GM23248 (cell line): ENCODE measurements at regions not wholly inside any gene's neighbourhood (a gene's known extent, or its start where the extent isn't known, plus 50 kb on each side); places are given as distances from the start of the nearest gene placed in this dataset.

Experiments
- DNase-seq: peaks from one replicate; pipeline ENCODE4 v3.0.0-alpha.2; 2015
- H2AFZ ChIP-seq: fragments of 200-600 bp; sonication (generic); 2 replicates; pipeline ENCODE4 v1.6.1; 2016; ENCODE audit warnings: antibody characterized with exemption
- H3F3A ChIP-seq: fragments of 200-600 bp; sonication (generic); 2 replicates; pipeline ENCODE4 v1.6.1; 2016; ENCODE audit warnings: mild to moderate bottlenecking, antibody characterized with exemption, mixed run types; ENCODE audit not compliant: insufficient read depth
- H3K27ac ChIP-seq: fragments of 200-600 bp; sonication (generic); 2 replicates; pipeline ENCODE4 v1.5.1; 2016; ENCODE audit warnings: mild to moderate bottlenecking
- H3K27me3 ChIP-seq: fragments of 200-600 bp; sonication (generic); replicated peaks from 2 replicates; pipeline ENCODE4 v1.6.1; 2016; ENCODE audit warnings: mild to moderate bottlenecking; ENCODE audit not compliant: insufficient read depth
- H3K36me3 ChIP-seq: fragments of 200-600 bp; sonication (generic); 2 replicates; pipeline ENCODE4 v1.6.1; 2016; ENCODE audit warnings: low read depth, mild to moderate bottlenecking
- H3K4me1 ChIP-seq: fragments of 200-600 bp; sonication (generic); 2 replicates; pipeline ENCODE4 v1.6.1; 2016; ENCODE audit warnings: mild to moderate bottlenecking; ENCODE audit not compliant: insufficient read depth
- H3K4me2 ChIP-seq: fragments of 200-600 bp; sonication (generic); one replicate; pipeline ENCODE4 v1.6.1; 2016; ENCODE audit warnings: mild to moderate bottlenecking; ENCODE audit not compliant: unreplicated experiment
- H3K4me3 ChIP-seq: fragments of 200-600 bp; sonication (generic); 2 replicates; pipeline ENCODE4 v1.5.1; 2016; ENCODE audit warnings: mild to moderate bottlenecking
- H3K79me2 ChIP-seq: fragments of 200-600 bp; sonication (generic); 2 replicates; pipeline ENCODE4 v1.6.1; 2016; ENCODE audit warnings: mild to moderate bottlenecking; ENCODE audit not compliant: insufficient read depth
- H3K9ac ChIP-seq: fragments of 200-600 bp; sonication (generic); 2 replicates; pipeline ENCODE4 v1.6.1; 2016; ENCODE audit warnings: mild to moderate bottlenecking
- H3K9me2 ChIP-seq: fragments of 200-600 bp; sonication (generic); 2 replicates; pipeline ENCODE4 v1.6.1; 2016; ENCODE audit warnings: mixed run types, mild to moderate bottlenecking, moderate library complexity; ENCODE audit not compliant: insufficient read depth
- H3K9me3 ChIP-seq: fragments of 200-600 bp; sonication (generic); one replicate; pipeline ENCODE4 v1.6.1; 2017; ENCODE audit warnings: low read depth
- H4K20me1 ChIP-seq: fragments of 200-600 bp; sonication (generic); 2 replicates; pipeline ENCODE4 v1.6.0; 2016; ENCODE audit not compliant: insufficient read depth
- EZH2 ChIP-seq: fragments of 200-600 bp; sonication (generic); IDR thresholded peaks from 2 replicates; pipeline ENCODE4 v1.6.1; 2018; ENCODE audit warnings: antibody characterized with exemption, mild to moderate bottlenecking; ENCODE audit not compliant: insufficient read depth, poor library complexity, severe bottlenecking
- EZH2phosphoT487 ChIP-seq: fragments of 200-600 bp; sonication (generic); IDR thresholded peaks from 2 replicates; pipeline ENCODE4 v1.6.1; 2018; ENCODE audit warnings: antibody characterized with exemption, moderate library complexity, mild to moderate bottlenecking, low read depth; ENCODE audit not compliant: insufficient read depth
- WGBS, 2 experiments: methylation state at CpG; one replicate each; pipeline ENCODE4 v1.1.6; 2015 to 2017; ENCODE audit warnings: low lambda C conversion rate in 2 of 2, low coverage in 1 of 2; ENCODE audit errors: missing lambda C conversion rate in 2 of 2; 5-methylcytosine and 5-hydroxymethylcytosine counted together
- in situ Hi-C: fragments of 300-500 bp; cut with MboI; formaldehyde crosslinking; loops from 2 replicates; pipeline ENCODE4 v1.15.0; 2020

GRCh38 chr17:77852731-77853130 lies 105.8 kb upstream of the TNRC6C start:
- in situ Hi-C loops = no loop called here
- 74 to 75% methylated on average over 16 of the region's 16 CpGs for WGBS, 2 experiments

GRCh38 chr17:77853191-77853977 lies 105.1 kb upstream of the TNRC6C start:
- Histone ChIP-seq H3K9ac (no peak overlapping the region), H3K9me3 (no peaks in the 10 kb centered on the region), H3K79me2 (no peaks in the 10 kb centered on the region), H3K36me3 (no peaks in the 10 kb centered on the region), H4K20me1 (no peaks in the 10 kb centered on the region), H3K27me3 (peaks cover 7% of the 10 kb centered on the region; the same call in 1 of the 2 replicates), H3K4me3 (no peak overlapping the region), H3K9me2 (no peaks in the 10 kb centered on the region), H2AFZ (no peak overlapping the region), H3K27ac (no peak overlapping the region), H3F3A (no peaks in the 10 kb centered on the region), H3K4me2 (no peak overlapping the region), H3K4me1 (no peaks in the 10 kb centered on the region)
- DNase-seq = no peak
- 61 to 65% methylated on average over 19 to 20 of the region's 20 CpGs for whole genome bisulfite sequencing, 2 experiments
- TF ChIP-seq EZH2 (no peak), EZH2phosphoT487 (no peak)
- in situ Hi-C loops = no loop called here

More at GRCh38 chr17:77852731-77853130, 105.8 kb upstream of the TNRC6C start:
- H3F3A ChIP-seq = no peaks in the 10 kb centered on the region
- H3K9me2 ChIP-seq = no peaks in the 10 kb centered on the region
- H3K4me2 ChIP-seq = no peak overlapping the region
- 0 out of 2 replicates have a peak, but pooled peaks cover 7% of the 10 kb centered on the region for H3K27me3 ChIP-seq
- H2AFZ ChIP-seq = no peak overlapping the region
- H4K20me1 ChIP-seq = no peaks in the 10 kb centered on the region
- DNase-seq = no peak
- no peak overlapping the region for H3K27ac ChIP-seq
- no peaks in the 10 kb centered on the region for H3K79me2 ChIP-seq
- no peaks in the 10 kb centered on the region for H3K4me1 ChIP-seq
- no peak overlapping the region for H3K9ac ChIP-seq
- no peak for TF ChIP-seq EZH2phosphoT487
- TF ChIP-seq EZH2 = no peak
- H3K9me3 ChIP-seq = no peaks in the 10 kb centered on the region
- H3K36me3 ChIP-seq = no peaks in the 10 kb centered on the region
- H3K4me3 ChIP-seq = no peak overlapping the region

GRCh38 chr17:77854083-77854758 lies 104.3 kb upstream of the TNRC6C start:
- Histone ChIP-seq H2AFZ (no peak overlapping the region), H3K9me2 (no peaks in the 10 kb centered on the region), H3K9me3 (no peaks in the 10 kb centered on the region), H4K20me1 (no peaks in the 10 kb centered on the region), H3K36me3 (no peaks in the 10 kb centered on the region), H3K9ac (no peak overlapping the region), H3F3A (no peaks in the 10 kb centered on the region), H3K4me3 (no peak overlapping the region), H3K4me2 (no peak overlapping the region), H3K4me1 (no peaks in the 10 kb centered on the region), H3K79me2 (no peaks in the 10 kb centered on the region), H3K27me3 (peaks cover 15% of the 10 kb centered on the region), H3K27ac (no peak overlapping the region)
- TF ChIP-seq EZH2 (no peak), EZH2phosphoT487 (no peak)
- in situ Hi-C loops = no loop called here
- DNase-seq = no peak
- 59 to 71% methylated on average over 11 to 14 of the region's 14 CpGs for WGBS, 2 experiments

GRCh38 chr17:77854759-77855745 lies 103.5 kb upstream of the TNRC6C start:
- no peak for DNase-seq

More at GRCh38 chr17:77854759-77855745, 103.5 kb upstream of the TNRC6C start:
- H3K27ac ChIP-seq = no peak overlapping the region
- H2AFZ ChIP-seq = no peak overlapping the region
- no peak overlapping the region for H3K4me2 ChIP-seq
- H3K4me1 ChIP-seq = no peaks in the 10 kb centered on the region
- H3K79me2 ChIP-seq = no peaks in the 10 kb centered on the region
- no peaks in the 10 kb centered on the region for H3K9me3 ChIP-seq
- no peak overlapping the region for H3K9ac ChIP-seq
- TF ChIP-seq EZH2 (no peak), EZH2phosphoT487 (no peak)
- in situ Hi-C loops = no loop called here
- H3K9me2 ChIP-seq = no peaks in the 10 kb centered on the region
- no peaks in the 10 kb centered on the region for H3F3A ChIP-seq
- no peak overlapping the region for H3K4me3 ChIP-seq
- no peaks in the 10 kb centered on the region for H4K20me1 ChIP-seq
- 77 to 79% methylated on average over 20 of the region's 20 CpGs for WGBS, 2 experiments
- no peaks in the 10 kb centered on the region for H3K36me3 ChIP-seq
- H3K27me3 ChIP-seq = peaks cover 15% of the 10 kb centered on the region
